Testis (tissue), 2 donors: ENCODE measurements at regions not wholly inside any gene's neighbourhood (a gene's known extent, or its start where the extent isn't known, plus 50 kb on each side); places are given as distances from the start of the nearest gene placed in this dataset.

Source experiments
- DNase-seq: peaks from one replicate; pipeline ENCODE4 v3.0.0-alpha.2; 2019
- H3K27ac ChIP-seq, 2 donors: fragments of 200-600 bp; sonication (generic); one replicate each; pipeline ENCODE4 v1.5.1; 2019
- H3K27me3 ChIP-seq: fragments of 200-600 bp; sonication (generic); one replicate; pipeline ENCODE4 v1.5.1; 2019
- H3K36me3 ChIP-seq: fragments of 200-600 bp; sonication (generic); one replicate; pipeline ENCODE4 v1.5.1; 2017; ENCODE audit warnings: low read depth; ENCODE audit errors: missing control alignments
- H3K4me1 ChIP-seq: fragments of 200-600 bp; sonication (generic); one replicate; pipeline ENCODE4 v1.5.1; 2019
- H3K4me3 ChIP-seq, 2 donors: fragments of 200-600 bp; sonication (generic); one replicate each; pipeline ENCODE4 v1.5.1; 2017 to 2019
- H3K9me3 ChIP-seq: fragments of 200-600 bp; sonication (generic); one replicate; pipeline ENCODE4 v1.5.1; 2017
- POLR2A ChIP-seq: fragments of 450-650 bp; IDR thresholded peaks from one replicate; pipeline ENCODE4 v1.6.1; 2017; ENCODE audit warnings: antibody characterized with exemption, mild to moderate bottlenecking, moderate library complexity
- WGBS, 2 donors: methylation state at CpG; one replicate each; pipeline ENCODE4 v1.1.5; 2018; 5-methylcytosine and 5-hydroxymethylcytosine counted together
- intact Hi-C: fragments of 100-400 bp; cut with DNase I; formaldehyde crosslinking; loops from one replicate; pipeline ENCODE4 v1.15.1; 2023; ENCODE audit warnings: low total_unique reads
- TF ChIP-seq, protein P1 (sequence below), 3 experiments: fragments of 450-650 bp in 2 of 3; fragments of 200-600 bp in 1 of 3; sonication (generic) in 1 of 3; IDR thresholded peaks; one replicate each; pipeline ENCODE4 v1.5.1; 2016 to 2019; ENCODE audit warnings: antibody characterized with exemption in 3 of 3, mild to moderate bottlenecking in 2 of 3, moderate library complexity in 1 of 3

- no peaks in the 10 kb centered on the region for H3K36me3 ChIP-seq
- TF ChIP-seq, protein P1, sequence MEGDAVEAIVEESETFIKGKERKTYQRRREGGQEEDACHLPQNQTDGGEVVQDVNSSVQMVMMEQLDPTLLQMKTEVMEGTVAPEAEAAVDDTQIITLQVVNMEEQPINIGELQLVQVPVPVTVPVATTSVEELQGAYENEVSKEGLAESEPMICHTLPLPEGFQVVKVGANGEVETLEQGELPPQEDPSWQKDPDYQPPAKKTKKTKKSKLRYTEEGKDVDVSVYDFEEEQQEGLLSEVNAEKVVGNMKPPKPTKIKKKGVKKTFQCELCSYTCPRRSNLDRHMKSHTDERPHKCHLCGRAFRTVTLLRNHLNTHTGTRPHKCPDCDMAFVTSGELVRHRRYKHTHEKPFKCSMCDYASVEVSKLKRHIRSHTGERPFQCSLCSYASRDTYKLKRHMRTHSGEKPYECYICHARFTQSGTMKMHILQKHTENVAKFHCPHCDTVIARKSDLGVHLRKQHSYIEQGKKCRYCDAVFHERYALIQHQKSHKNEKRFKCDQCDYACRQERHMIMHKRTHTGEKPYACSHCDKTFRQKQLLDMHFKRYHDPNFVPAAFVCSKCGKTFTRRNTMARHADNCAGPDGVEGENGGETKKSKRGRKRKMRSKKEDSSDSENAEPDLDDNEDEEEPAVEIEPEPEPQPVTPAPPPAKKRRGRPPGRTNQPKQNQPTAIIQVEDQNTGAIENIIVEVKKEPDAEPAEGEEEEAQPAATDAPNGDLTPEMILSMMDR (IDR thresholded peaks at IDR 0.05), result no peak
- TF ChIP-seq POLR2A, result no peak
- intact Hi-C loops, result no loop called here
- 85 to 87% methylated on average over 2 of the region's 2 CpGs for WGBS, 2 donors
- H3K9me3 ChIP-seq, result no peaks in the 10 kb centered on the region
- H3K27ac ChIP-seq, result no peak overlapping the region
- H3K4me3 ChIP-seq, result no peak overlapping the region
- no peaks in the 10 kb centered on the region for H3K4me1 ChIP-seq
- H3K27me3 ChIP-seq, result no peaks in the 10 kb centered on the region
- DNase-seq, result no peak
These were observed 267.5 kb upstream of the KLHL1 start for GRCh38 chr13:70375718-70376117.

GRCh38 chr13:70370924-70371323, 262.7 kb upstream of the KLHL1 start:
- no peaks in the 10 kb centered on the region for H3K27me3 ChIP-seq
- H3K27ac ChIP-seq, result no peak overlapping the region
- no peaks in the 10 kb centered on the region for H3K9me3 ChIP-seq
- no peak for TF ChIP-seq POLR2A
- no peak for DNase-seq
- H3K36me3 ChIP-seq, result no peaks in the 10 kb centered on the region
- H3K4me1 ChIP-seq, result no peaks in the 10 kb centered on the region
- WGBS, 2 donors, result 71 to 78% methylated on average over 6 of the region's 6 CpGs
- intact Hi-C loops, result no loop called here
- H3K4me3 ChIP-seq, result no peak overlapping the region

DNA sequence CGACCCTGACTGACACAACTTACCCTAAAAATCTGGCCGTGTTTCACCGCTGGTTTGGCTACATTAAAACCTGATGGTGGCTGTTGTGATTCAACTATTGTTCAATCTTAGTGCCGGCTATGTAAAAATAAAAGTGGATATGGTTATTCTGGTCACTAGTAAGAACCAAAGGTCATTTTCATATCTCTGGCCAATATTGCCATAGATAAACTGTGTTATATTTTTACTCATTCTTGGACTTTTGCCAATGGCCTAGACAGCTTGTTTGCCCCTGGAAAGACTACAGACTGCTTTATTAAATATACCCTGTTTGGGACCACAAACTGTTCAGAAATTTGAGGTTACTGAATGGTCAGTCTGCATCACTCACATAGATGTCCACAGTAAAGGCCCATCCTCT, 258.5 kb upstream of the KLHL1 start:
- no peaks in the 10 kb centered on the region for H3K4me1 ChIP-seq
- H3K4me3 ChIP-seq, result no peak overlapping the region
- H3K36me3 ChIP-seq, result no peaks in the 10 kb centered on the region
- H3K9me3 ChIP-seq, result no peaks in the 10 kb centered on the region
- no peak overlapping the region for H3K27ac ChIP-seq
- no peaks in the 10 kb centered on the region for H3K27me3 ChIP-seq
- intact Hi-C loops, result no loop called here
- WGBS, 2 donors, result 89 to 95% methylated on average over 4 of the region's 4 CpGs
- TF ChIP-seq, protein P1 (IDR thresholded peaks at IDR 0.05), result no peak
- no peak for TF ChIP-seq POLR2A
- no peak for DNase-seq

DNA sequence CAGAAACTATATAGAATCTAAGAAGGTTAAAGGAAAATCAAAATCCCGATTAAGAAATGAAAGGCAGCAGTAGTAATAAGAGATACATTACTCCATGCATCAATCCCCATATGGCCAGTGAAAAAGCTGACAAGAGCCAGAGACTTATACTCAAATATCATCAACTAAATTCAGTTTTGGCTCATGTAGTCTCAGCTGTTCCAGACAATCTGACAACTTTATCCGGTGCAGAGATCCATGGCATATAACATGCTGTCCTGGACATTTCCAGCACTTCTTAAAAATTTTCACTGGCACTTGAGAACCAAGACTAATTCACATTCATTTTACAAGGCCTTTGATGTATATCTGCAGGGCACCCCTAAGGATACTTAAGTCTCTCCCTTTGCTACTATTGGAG, 255.7 kb upstream of the KLHL1 start:
- H3K27ac ChIP-seq, result no peak overlapping the region
- WGBS, 2 donors, result 77 to 95% methylated on average over 2 of the region's 2 CpGs
- TF ChIP-seq, protein P1 (IDR thresholded peaks at IDR 0.05), result no peak
- TF ChIP-seq POLR2A, result no peak
- H3K4me1 ChIP-seq, result no peaks in the 10 kb centered on the region
- DNase-seq, result no peak
- no peaks in the 10 kb centered on the region for H3K27me3 ChIP-seq
- H3K9me3 ChIP-seq, result no peaks in the 10 kb centered on the region
- no peak overlapping the region for H3K4me3 ChIP-seq
- intact Hi-C loops, result no loop called here
- no peaks in the 10 kb centered on the region for H3K36me3 ChIP-seq

GRCh38 chr13:70362820-70363570, 254.7 kb upstream of the KLHL1 start:
- intact Hi-C loops, result no loop called here
- no peaks in the 10 kb centered on the region for H3K36me3 ChIP-seq
- H3K4me3 ChIP-seq, result no peak overlapping the region
- DNase-seq, result no peak
- whole genome bisulfite sequencing, 2 donors, result 75 to 83% methylated on average over 5 of the region's 5 CpGs
- no peak for TF ChIP-seq POLR2A
- TF ChIP-seq, protein P1 (IDR thresholded peaks at IDR 0.05), result no peak
- no peak overlapping the region for H3K27ac ChIP-seq
- H3K9me3 ChIP-seq, result no peaks in the 10 kb centered on the region
- H3K27me3 ChIP-seq, result no peaks in the 10 kb centered on the region
- H3K4me1 ChIP-seq, result no peaks in the 10 kb centered on the region
